ENCODE measurements at regions not wholly inside any gene's neighbourhood (a gene's known extent, or its start where the extent isn't known, plus 50 kb on each side); places are given as distances from the start of the nearest gene placed in this dataset.

DNA sequence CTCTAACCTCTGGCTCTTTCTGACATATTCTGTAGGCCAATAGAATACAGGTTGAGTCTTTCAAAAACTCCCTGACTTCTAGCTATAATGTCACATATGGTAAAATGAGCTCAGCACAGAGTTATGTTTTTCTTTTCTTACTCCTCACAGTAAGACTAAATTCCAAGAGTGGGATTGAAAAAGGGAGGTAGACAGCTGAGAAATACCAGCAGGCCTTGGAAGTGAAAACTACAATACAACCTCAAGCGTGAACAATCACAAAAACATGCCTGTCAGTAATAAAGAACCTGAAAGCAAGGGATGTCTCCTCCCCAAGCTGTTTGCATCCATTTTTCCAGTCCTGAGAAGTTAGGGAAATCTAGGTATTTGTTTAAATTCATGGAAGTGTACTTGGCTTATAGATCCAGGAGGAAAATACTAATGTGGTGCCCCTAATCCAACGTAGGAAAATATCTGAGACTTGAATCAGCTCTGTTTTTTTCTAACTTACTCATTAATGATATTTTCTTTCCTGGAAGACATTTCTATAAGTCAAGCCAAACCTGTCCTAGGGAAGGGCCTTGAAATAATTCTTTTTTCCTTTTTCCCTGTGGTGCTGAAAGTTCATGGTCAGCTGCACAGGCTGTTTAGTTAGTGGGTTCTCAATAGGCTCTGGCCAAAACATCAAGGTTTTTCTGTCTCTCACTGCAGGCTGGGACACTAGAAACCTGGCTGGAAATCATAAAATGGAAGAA is 167.9 kb upstream of the SPATS2L start:
- BruUV-seq (replicated peaks), result no TSS peak
- no peak for DNase-seq (ENCODE audit: low read depth, low spot score)
- POLR2A ChIA-PET, result no interaction called here
- TF ChIP-seq TCF7L2 (IDR thresholded peaks at IDR 0.05; ENCODE audit: low read depth, low read length) (no peak), POLR2AphosphoS5 (IDR thresholded peaks at IDR 0.05; ENCODE audit: low read depth, low read length) (no peak), SIN3A (IDR thresholded peaks at IDR 0.05; ENCODE audit: borderline replicate concordance, insufficient read depth, low read depth, low read length) (no peak)
- TF ChIP-seq, protein P1, sequence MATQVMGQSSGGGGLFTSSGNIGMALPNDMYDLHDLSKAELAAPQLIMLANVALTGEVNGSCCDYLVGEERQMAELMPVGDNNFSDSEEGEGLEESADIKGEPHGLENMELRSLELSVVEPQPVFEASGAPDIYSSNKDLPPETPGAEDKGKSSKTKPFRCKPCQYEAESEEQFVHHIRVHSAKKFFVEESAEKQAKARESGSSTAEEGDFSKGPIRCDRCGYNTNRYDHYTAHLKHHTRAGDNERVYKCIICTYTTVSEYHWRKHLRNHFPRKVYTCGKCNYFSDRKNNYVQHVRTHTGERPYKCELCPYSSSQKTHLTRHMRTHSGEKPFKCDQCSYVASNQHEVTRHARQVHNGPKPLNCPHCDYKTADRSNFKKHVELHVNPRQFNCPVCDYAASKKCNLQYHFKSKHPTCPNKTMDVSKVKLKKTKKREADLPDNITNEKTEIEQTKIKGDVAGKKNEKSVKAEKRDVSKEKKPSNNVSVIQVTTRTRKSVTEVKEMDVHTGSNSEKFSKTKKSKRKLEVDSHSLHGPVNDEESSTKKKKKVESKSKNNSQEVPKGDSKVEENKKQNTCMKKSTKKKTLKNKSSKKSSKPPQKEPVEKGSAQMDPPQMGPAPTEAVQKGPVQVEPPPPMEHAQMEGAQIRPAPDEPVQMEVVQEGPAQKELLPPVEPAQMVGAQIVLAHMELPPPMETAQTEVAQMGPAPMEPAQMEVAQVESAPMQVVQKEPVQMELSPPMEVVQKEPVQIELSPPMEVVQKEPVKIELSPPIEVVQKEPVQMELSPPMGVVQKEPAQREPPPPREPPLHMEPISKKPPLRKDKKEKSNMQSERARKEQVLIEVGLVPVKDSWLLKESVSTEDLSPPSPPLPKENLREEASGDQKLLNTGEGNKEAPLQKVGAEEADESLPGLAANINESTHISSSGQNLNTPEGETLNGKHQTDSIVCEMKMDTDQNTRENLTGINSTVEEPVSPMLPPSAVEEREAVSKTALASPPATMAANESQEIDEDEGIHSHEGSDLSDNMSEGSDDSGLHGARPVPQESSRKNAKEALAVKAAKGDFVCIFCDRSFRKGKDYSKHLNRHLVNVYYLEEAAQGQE (IDR thresholded peaks at IDR 0.05; ENCODE audit: insufficient read depth in 1 of 2, low read depth in 2 of 2, low read length in 1 of 2), result no peak
- TF ChIP-seq, protein P2, sequence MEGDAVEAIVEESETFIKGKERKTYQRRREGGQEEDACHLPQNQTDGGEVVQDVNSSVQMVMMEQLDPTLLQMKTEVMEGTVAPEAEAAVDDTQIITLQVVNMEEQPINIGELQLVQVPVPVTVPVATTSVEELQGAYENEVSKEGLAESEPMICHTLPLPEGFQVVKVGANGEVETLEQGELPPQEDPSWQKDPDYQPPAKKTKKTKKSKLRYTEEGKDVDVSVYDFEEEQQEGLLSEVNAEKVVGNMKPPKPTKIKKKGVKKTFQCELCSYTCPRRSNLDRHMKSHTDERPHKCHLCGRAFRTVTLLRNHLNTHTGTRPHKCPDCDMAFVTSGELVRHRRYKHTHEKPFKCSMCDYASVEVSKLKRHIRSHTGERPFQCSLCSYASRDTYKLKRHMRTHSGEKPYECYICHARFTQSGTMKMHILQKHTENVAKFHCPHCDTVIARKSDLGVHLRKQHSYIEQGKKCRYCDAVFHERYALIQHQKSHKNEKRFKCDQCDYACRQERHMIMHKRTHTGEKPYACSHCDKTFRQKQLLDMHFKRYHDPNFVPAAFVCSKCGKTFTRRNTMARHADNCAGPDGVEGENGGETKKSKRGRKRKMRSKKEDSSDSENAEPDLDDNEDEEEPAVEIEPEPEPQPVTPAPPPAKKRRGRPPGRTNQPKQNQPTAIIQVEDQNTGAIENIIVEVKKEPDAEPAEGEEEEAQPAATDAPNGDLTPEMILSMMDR (IDR thresholded peaks at IDR 0.05), result no peak
- H3K36me3 ChIP-seq (ENCODE audit: control insufficient read depth, insufficient read depth, low read length), result no peaks in the 10 kb centered on the region
- in situ Hi-C loops (cut with HindIII; ENCODE audit: low pct_unique_long_range_greater_than_20kb, low sequenced_read_pairs) (no loop called here), intact Hi-C loops (cut with micrococcal nuclease; ENCODE audit: unreplicated experiment) (no loop called here)
- H3K9me3 ChIP-seq (ENCODE audit: control insufficient read depth, insufficient read depth, low read depth, low read length), result no peaks in the 10 kb centered on the region
- no peak for ATAC-seq
- CTCF ChIA-PET, result no interaction called here
- H3K4me1 ChIP-seq (ENCODE audit: control insufficient read depth, insufficient read depth, low read length), result no peaks in the 10 kb centered on the region
- H3K4me3 ChIP-seq (ENCODE audit: low read depth in 2 of 2, low read length in 2 of 2), result no peak overlapping the region
- H3K27me3 ChIP-seq (ENCODE audit: control insufficient read depth, insufficient read depth, low read length), result no peaks in the 10 kb centered on the region
- H3K27ac ChIP-seq (ENCODE audit: low read length), result no peak overlapping the region

DNA sequence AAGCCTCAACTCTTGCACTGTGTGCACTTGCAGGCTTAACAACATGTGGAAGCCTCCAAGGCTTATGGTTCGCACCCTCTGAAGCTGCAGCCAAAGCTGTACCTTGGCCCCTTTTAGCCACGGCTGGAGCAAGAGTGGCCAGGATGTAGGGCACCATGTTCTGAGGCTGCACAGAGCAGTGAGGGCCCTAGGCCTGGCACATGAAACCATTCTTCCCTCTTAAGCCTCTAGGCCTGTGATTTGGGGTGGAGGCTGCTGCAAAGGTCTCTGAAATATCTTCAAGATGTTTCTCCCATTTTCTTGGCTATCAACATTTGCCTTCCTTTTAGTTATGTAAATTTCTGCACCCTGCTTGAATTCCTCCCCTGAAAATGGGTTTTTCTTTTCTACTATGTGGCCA is 161.9 kb upstream of the SPATS2L start:
- ChIA-PET POLR2A (no interaction called here), CTCF (no interaction called here)
- in situ Hi-C loops (cut with HindIII; ENCODE audit: low pct_unique_long_range_greater_than_20kb, low sequenced_read_pairs) (no loop called here), intact Hi-C loops (cut with micrococcal nuclease; ENCODE audit: unreplicated experiment) (no loop called here)
- no TSS peak for BruUV-seq (replicated peaks)
- no peaks in the 10 kb centered on the region for H3K9me3 ChIP-seq (ENCODE audit: control insufficient read depth, insufficient read depth, low read depth, low read length)
- H3K27ac ChIP-seq (ENCODE audit: low read length), result no peak overlapping the region
- ATAC-seq (no peak), DNase-seq (ENCODE audit: low read depth, low spot score) (no peak)
- H3K27me3 ChIP-seq (ENCODE audit: control insufficient read depth, insufficient read depth, low read length), result no peaks in the 10 kb centered on the region
- no peaks in the 10 kb centered on the region for H3K36me3 ChIP-seq (ENCODE audit: control insufficient read depth, insufficient read depth, low read length)
- H3K4me1 ChIP-seq (ENCODE audit: control insufficient read depth, insufficient read depth, low read length), result no peaks in the 10 kb centered on the region
- TF ChIP-seq, protein P1 (IDR thresholded peaks at IDR 0.05; ENCODE audit: insufficient read depth in 1 of 2, low read depth in 2 of 2, low read length in 1 of 2), result no peak
- TF ChIP-seq POLR2AphosphoS5 (IDR thresholded peaks at IDR 0.05; ENCODE audit: low read depth, low read length) (no peak), SIN3A (IDR thresholded peaks at IDR 0.05; ENCODE audit: borderline replicate concordance, insufficient read depth, low read depth, low read length) (no peak), TCF7L2 (IDR thresholded peaks at IDR 0.05; ENCODE audit: low read depth, low read length) (no peak)
- TF ChIP-seq, protein P2 (IDR thresholded peaks at IDR 0.05), result no peak
- H3K4me3 ChIP-seq (ENCODE audit: low read depth in 2 of 2, low read length in 2 of 2), result no peak overlapping the region
